ENCODE measurements at regions not wholly inside any gene's neighbourhood (a gene's known extent, or its start where the extent isn't known, plus 50 kb on each side); places are given as distances from the start of the nearest gene placed in this dataset.

- no peak overlapping the region for H3K4me3 Mint-ChIP-seq
- Histone ChIP-seq H3K9ac (ENCODE audit: extremely low read depth, low read length, poor library complexity, severe bottlenecking) (no peak overlapping the region), H3K4me3 (ENCODE audit: low read length) (no peak overlapping the region), H3K36me3 (ENCODE audit: control insufficient read depth, insufficient read depth, low read length) (no peaks in the 10 kb centered on the region), H3K4me1 (ENCODE audit: control insufficient read depth, insufficient read depth, low read length) (no peaks in the 10 kb centered on the region), H3K27me3 (ENCODE audit: control insufficient read depth, insufficient read depth, low read length, poor library complexity, severe bottlenecking) (no peaks in the 10 kb centered on the region), H3K9me3 (ENCODE audit: control insufficient read depth, low read length) (no peaks in the 10 kb centered on the region), H3K27ac (ENCODE audit: low read depth, low read length) (no peak overlapping the region)
- H3K27ac Mint-ChIP-seq: no peak overlapping the region
- no peaks in the 10 kb centered on the region for H3K36me3 Mint-ChIP-seq (ENCODE audit: low read depth)
- no peaks in the 10 kb centered on the region for H3K4me1 Mint-ChIP-seq
- WGBS, 2 experiments (ENCODE audit: insufficient coverage in 1 of 2, insufficient read length in 1 of 2): 92 to 94% methylated on average over 3 of the region's 3 CpGs
- TF ChIP-seq, protein P1, sequence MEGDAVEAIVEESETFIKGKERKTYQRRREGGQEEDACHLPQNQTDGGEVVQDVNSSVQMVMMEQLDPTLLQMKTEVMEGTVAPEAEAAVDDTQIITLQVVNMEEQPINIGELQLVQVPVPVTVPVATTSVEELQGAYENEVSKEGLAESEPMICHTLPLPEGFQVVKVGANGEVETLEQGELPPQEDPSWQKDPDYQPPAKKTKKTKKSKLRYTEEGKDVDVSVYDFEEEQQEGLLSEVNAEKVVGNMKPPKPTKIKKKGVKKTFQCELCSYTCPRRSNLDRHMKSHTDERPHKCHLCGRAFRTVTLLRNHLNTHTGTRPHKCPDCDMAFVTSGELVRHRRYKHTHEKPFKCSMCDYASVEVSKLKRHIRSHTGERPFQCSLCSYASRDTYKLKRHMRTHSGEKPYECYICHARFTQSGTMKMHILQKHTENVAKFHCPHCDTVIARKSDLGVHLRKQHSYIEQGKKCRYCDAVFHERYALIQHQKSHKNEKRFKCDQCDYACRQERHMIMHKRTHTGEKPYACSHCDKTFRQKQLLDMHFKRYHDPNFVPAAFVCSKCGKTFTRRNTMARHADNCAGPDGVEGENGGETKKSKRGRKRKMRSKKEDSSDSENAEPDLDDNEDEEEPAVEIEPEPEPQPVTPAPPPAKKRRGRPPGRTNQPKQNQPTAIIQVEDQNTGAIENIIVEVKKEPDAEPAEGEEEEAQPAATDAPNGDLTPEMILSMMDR (conservative IDR thresholded peaks at IDR 0.05): no peak
- peaks cover 22% of the 10 kb centered on the region for H3K9me3 Mint-ChIP-seq
- no peak for DNase-seq
- H3K27me3 Mint-ChIP-seq (ENCODE audit: insufficient read depth): no peaks in the 10 kb centered on the region
Measured at GRCh38 chr13:106296723-106297122, 238.7 kb downstream of the EFNB2 start.

DNA sequence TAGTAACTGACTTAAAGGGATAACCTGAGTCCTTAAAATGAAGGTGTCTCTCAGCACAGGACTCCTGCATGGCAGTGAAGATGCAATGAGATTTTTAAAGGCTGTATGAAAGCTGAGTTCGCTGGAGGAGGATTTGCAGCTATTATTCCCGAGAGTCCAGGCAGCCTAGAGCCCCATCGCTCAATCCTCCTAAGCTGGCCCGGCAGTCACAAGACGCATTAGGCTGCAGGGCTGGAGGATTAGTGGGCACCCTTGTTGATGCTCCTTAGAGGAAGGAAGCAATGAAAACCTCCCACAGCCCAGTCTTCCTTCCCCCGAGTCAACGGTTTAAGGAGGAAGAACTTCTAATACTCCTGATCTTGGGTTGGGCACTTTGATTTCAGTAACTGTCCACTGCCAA lies 239.5 kb downstream of the EFNB2 start:
- H3K36me3 ChIP-seq (ENCODE audit: control insufficient read depth, insufficient read depth, low read length): no peaks in the 10 kb centered on the region
- no peaks in the 10 kb centered on the region for H3K9me3 ChIP-seq (ENCODE audit: control insufficient read depth, low read length)
- Mint-ChIP-seq H3K36me3 (ENCODE audit: low read depth) (no peaks in the 10 kb centered on the region), H3K4me3 (no peak overlapping the region), H3K27me3 (ENCODE audit: insufficient read depth) (no peaks in the 10 kb centered on the region), H3K27ac (no peak overlapping the region), H3K4me1 (peaks cover 6% of the 10 kb centered on the region), H3K9me3 (peaks cover 21% of the 10 kb centered on the region)
- no peaks in the 10 kb centered on the region for H3K27me3 ChIP-seq (ENCODE audit: control insufficient read depth, insufficient read depth, low read length, poor library complexity, severe bottlenecking)
- TF ChIP-seq, protein P1 (conservative IDR thresholded peaks at IDR 0.05): no peak
- WGBS, 2 experiments (ENCODE audit: insufficient coverage in 1 of 2, insufficient read length in 1 of 2): 93 to 100% methylated on average over 4 to 7 of the region's 7 CpGs
- no peak overlapping the region for H3K9ac ChIP-seq (ENCODE audit: extremely low read depth, low read length, poor library complexity, severe bottlenecking)
- no peak overlapping the region for H3K27ac ChIP-seq (ENCODE audit: low read depth, low read length)
- no peak overlapping the region for H3K4me3 ChIP-seq (ENCODE audit: low read length)
- H3K4me1 ChIP-seq (ENCODE audit: control insufficient read depth, insufficient read depth, low read length): no peaks in the 10 kb centered on the region
- DNase-seq: no peak

DNA sequence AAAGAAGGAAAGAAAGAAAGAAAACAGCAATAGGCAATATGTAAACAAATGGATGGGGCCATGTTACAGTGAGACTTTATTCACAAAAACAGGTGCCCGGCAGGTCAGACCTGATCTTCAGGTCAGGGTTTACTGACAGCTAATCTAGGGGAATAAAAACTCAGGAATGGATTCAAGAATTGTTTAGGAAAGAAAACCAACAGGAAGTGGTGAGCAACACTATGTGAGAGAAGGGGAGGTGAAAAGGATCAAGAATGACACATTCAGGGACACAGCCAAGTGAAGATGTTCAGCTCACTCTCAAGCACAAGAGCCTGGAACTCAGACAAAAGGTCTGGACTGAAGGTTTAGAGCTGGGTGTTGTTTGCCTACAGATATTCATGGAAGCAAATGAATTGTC lies 244.5 kb downstream of the EFNB2 start:
- H3K4me1 Mint-ChIP-seq: peaks cover 13% of the 10 kb centered on the region
- Histone ChIP-seq H3K9me3 (ENCODE audit: control insufficient read depth, low read length) (no peaks in the 10 kb centered on the region), H3K4me3 (ENCODE audit: low read length) (no peak overlapping the region), H3K36me3 (ENCODE audit: control insufficient read depth, insufficient read depth, low read length) (no peaks in the 10 kb centered on the region), H3K27ac (ENCODE audit: low read depth, low read length) (no peak overlapping the region), H3K27me3 (ENCODE audit: control insufficient read depth, insufficient read depth, low read length, poor library complexity, severe bottlenecking) (peaks cover 7% of the 10 kb centered on the region), H3K9ac (ENCODE audit: extremely low read depth, low read length, poor library complexity, severe bottlenecking) (no peak overlapping the region), H3K4me1 (ENCODE audit: control insufficient read depth, insufficient read depth, low read length) (no peaks in the 10 kb centered on the region)
- no peak overlapping the region for H3K27ac Mint-ChIP-seq
- 67 to 98% methylated on average over 1 of the region's 1 CpG for WGBS, 2 experiments (ENCODE audit: insufficient coverage in 1 of 2, insufficient read length in 1 of 2)
- no peaks in the 10 kb centered on the region for H3K36me3 Mint-ChIP-seq (ENCODE audit: low read depth)
- H3K27me3 Mint-ChIP-seq (ENCODE audit: insufficient read depth): no peaks in the 10 kb centered on the region
- TF ChIP-seq, protein P1 (conservative IDR thresholded peaks at IDR 0.05): no peak
- no peak for DNase-seq
- H3K4me3 Mint-ChIP-seq: no peak overlapping the region
- no peaks in the 10 kb centered on the region for H3K9me3 Mint-ChIP-seq

All from endodermal cell (in vitro differentiated cells).